ENCODE measurements at regions not wholly inside any gene's neighbourhood (a gene's known extent, or its start where the extent isn't known, plus 50 kb on each side); places are given as distances from the start of the nearest gene placed in this dataset.
"Not testable (repeated sequence)": the region's sequence is repeated elsewhere in the genome, so short reads cannot be mapped to it uniquely, and the experiment has no call there.

DNA sequence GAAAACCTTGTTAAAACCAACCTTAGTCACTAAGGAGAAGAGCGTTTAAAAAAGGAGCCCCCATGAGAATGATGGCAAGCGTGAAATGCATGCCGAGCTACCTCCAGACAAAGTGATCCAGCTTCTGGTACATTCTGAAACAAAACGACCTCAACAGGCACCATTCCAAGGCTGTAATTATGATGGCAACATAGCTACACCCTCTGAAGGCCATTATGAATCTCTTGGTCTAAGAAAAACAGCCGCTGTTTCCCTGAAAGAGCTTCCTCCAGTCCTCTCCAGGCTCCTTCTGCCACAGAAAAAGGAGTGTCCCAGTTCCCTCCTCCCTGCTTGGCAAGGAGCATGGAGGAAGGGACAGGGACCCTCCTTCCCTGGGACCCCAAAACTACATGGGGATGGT is 50.0 kb upstream of the ABLIM1 start:
- DNase-seq (ENCODE audit: low read depth, low spot score) = no peak

DNA sequence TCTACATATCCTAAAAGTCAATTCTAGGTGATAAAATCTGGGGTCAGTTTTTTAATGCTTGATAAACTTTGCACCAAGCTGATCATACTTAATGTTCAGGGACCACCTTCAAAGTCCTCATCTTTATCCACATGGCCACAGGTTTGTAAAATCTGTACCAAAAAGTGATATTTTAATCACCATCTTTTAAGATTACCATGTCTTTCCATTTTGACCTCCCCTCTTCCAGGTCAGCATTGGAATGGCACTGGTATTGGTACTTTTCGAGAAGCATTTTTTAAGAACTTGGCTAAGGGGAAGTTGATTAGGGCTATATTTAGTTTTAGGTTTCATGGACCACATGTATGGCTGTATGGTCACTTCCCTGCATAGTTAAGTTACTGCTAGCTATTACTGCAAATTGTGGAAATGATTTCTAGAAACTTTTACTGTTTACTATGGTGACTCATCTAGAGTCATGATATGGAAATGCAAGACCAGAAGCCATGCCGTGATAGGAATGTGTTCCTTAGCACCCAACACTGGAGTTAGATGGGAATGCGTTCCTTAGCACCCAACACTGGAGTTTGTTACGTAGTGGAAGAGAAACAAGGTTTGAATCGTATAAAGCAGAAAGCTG is 50.8 kb upstream of the ABLIM1 start:
- DNase-seq (ENCODE audit: low read depth, low spot score) = no peak

DNA sequence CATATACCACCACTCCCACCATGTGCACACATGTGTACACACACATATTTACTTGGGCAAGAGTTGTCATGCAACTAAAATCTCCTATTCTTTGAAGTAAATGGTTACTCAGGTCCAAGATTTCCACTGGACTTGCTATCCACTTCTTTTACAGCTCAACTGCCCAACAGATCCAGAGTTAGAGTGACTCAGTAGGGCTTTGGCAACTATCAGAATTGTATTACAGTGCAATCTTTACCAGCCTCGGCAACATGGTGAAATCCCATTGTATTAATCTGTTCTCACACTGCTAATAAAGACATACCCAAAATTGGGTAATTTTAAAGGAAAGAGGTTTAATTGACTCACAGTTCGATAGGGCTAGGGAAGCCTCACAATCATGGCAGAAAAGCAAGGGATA is 51.9 kb upstream of the ABLIM1 start:
- no peak for DNase-seq (ENCODE audit: low read depth, low spot score)

DNA sequence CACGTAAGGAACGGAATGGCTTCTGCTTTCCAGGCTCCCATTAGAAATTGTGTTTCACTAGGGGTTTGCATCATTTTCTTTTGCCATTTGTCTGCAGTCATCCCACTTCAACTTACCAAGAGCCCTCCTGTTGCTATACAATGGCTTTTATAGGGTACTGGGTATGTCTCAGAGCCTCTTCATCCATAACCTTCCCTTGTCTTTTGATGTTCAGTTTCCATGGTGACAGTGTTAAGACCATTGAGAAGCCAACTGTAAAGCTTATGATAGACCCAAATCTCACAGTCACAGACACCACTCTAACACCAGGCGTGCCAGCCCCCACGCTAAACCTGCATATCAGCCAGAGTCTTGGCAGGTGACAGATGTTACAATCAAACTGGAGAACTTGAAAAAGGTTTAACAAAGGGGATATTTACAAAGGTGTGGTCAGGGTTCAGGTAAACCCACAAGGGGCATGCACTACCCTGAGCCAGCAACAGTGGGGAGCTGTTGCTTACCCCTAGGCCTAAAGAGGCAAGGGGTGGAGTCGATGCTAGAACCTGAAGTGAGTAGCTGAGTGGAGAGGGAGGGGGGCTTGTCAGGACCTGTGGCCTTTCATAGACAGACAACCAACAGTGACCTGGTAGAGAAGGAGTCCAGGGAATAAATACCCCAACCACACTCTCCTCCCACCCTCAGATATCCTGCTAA is 53.2 kb upstream of the ABLIM1 start:
- no peak for DNase-seq (ENCODE audit: low read depth, low spot score)

DNA sequence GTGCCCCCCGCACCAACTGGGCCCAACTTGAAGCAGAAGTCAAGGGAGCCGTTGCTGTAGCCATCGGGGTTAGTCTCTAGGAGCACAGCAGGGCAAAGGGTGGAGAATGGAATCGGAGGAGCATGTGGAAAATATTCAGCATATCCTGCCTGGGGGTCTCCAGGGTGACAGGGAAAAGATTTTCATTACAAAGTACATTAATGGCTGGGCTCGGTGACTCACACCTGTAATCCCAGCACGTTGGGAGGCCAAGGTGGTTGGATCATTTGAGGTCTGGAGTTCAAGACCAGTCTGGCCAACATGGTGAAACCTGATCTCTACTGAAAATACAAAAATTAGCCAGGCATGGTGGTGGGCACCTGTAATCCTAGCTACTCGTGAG is 53.8 kb upstream of the ABLIM1 start:
- no peak for DNase-seq (ENCODE audit: low read depth, low spot score)

DNA sequence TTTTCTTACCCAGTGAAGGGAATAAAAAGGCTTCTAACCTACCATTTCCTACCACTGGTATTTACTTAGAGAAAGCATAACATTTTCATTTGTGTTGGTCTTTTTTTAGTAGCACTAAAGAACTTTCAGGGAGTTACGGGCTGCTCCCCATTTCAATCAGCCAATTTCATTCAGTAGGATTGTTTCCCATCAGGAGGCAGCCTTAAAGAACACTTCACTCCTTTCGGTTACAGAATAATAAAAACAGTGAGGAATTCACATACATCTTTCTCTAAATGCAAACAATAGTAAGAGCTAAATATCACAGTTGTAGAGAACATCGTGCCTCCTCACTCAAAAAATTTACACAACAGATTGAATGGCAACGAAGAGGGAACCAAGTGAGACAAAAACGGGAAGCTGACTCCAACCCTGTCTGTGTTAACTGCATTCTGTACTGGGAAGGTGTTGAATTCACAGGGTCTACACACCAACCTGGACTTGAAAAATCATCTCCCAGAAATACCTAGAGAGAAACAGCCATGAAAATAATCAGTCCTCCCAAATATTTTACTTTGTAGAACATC is 55.5 kb upstream of the ABLIM1 start:
- no peak for DNase-seq (ENCODE audit: low read depth, low spot score)

DNA sequence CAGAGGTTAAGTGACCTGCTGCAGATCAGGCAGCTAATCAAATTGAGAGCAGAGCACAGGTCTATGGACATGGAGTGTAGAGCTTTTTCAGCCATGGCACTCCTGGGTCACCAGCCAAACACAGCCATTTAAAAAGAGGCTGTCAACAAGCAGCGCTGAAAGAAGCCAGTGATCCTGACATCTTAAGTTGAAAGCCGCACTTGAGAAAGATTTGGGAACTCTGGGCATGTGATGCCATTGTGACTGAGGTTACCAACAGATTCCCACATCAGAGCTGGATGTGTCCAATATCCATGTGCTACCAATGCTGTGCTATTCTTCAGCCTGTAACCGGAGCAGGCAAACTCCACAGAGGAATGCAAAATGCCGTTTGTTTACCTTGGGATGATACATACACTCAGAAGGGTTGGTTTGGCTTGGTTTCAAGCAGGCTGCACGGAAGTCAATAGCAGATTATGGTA is 56.2 kb upstream of the ABLIM1 start:
- peak; percentile 62 for DNase-seq (ENCODE audit: low read depth, low spot score)

DNA sequence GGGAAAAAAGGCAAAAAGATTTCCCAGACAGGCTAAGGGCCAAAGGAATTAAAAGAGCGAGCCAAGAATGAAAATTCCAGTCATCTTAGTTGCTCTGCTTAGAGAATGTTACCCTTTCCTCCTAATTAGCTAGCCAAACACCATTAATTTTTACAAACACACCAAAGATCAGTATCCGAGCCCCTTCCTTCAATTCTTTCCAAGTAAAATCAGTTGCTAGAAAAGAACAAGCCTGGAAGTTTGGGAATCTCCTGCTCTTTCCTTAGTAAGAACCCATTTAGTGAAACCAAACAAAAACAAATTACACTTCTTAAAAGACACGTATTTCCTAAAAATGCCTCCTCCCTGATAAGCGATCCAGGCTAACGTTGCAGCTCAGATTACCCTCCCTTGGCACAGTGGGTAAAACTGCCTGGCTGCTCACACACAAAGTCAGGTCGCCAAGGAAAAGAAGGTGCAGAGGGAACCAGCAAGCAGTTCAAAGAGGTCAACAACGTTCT is 57.1 kb upstream of the ABLIM1 start:
- DNase-seq (ENCODE audit: low read depth, low spot score) = no peak

DNA sequence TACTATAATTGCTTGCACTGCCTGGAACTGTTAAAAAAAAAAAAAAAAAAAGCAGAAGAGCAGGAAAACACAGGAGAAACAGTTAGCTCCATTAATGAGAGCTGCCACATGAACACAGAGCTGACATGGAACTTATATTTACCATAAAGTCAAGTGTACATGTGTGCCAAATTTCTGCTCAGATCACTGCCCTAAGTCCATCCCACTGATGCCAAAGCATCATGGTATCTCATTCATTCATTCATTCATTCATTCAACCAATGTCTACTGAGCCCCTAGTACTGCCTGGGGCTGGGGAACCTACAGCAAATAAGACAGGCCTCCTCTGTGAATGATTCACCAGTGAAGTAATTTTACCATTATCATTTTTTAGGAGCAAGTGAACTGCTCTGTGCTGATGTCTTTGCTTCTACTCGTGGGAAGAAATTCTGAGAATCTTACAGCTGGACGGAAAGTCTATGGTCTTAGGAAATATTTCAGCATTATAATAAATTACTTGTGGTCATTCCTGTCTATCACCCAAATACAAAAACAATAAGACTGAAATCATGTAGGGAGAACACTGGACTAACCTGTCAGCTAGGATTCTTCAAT is 58.8 kb upstream of the ABLIM1 start:
- DNase-seq (ENCODE audit: low read depth, low spot score) = no peak

DNA sequence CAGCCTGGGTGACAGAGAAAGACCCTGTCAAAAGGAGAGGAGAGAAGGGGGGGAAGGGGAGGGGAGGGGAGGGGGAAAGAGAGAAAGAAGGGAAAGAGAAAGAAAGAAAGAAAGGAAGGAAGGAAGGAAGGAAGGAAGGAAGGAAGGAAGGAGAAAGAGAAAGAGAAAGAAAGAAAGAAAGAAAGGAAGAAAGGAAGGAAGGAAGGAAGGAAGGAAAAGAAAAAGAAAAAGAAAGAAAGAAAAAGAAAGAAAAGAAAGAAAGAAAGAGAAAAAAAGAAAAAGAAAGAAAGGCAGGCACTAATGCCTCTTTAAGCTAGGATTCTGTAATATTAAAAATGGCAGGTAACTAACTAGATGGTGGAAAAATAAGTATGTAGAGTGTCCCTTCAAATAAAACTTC is 59.8 kb upstream of the ABLIM1 start:
- DNase-seq (ENCODE audit: low read depth, low spot score) = not testable (repeated sequence)

DNA sequence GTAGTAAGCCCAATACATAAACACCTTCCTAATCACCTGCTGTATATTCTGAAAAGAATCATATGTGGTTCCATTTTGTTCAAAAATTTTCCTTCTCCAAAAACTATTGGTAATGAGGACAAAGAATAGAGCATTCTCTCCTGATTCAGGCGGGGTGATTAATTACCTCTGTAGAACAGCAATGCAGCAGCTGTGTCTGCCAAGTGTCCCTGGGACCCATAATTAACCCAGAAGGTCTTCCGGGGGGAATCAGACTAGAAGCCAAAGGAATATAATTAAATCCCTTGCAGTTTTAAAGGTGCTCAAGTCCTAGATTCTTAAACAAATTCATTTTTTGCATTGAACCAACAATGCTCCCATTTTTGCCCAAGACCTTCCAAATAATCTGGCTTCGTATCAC is 60.3 kb upstream of the ABLIM1 start:
- DNase-seq (ENCODE audit: low read depth, low spot score) = no peak

DNA sequence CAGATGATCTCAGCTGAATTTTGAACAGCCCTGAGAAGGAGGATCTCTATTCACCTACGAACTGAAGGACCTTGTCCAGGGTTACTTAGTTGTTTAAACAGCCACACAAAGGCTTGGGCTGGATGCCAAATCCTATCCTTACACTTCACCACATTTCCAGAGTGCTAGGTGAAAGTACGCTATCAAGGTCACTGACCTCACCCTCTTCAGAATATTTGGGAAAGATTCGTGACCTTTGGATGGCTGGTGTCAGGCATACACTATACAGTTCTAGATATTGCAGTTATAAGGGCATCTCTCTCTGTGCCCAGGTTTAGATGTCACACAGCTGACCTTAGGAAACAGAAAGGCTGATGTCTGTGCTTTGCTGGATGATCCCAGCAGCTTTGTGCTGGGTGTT is 61.2 kb upstream of the ABLIM1 start:
- DNase-seq (ENCODE audit: low read depth, low spot score) = no peak

DNA sequence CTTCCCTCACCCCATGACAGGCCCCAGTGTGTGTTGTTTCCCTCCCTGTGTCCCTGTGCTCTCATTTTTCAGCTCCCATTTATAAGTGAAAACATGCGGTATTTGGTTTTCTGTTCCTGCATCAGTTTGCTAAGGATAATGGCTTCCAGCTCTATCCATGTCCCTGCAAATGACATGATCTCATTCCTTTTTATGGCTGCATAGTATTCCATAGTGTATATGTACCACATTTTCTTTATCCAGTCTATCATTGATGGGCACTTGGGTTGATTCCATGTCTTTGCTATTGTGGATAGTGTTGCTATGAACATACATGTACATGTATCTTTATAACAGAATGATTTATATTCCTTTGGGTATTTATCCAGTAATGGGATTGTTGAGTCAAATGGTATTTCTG is 61.9 kb upstream of the ABLIM1 start:
- not testable (repeated sequence) for DNase-seq (ENCODE audit: low read depth, low spot score)

DNA sequence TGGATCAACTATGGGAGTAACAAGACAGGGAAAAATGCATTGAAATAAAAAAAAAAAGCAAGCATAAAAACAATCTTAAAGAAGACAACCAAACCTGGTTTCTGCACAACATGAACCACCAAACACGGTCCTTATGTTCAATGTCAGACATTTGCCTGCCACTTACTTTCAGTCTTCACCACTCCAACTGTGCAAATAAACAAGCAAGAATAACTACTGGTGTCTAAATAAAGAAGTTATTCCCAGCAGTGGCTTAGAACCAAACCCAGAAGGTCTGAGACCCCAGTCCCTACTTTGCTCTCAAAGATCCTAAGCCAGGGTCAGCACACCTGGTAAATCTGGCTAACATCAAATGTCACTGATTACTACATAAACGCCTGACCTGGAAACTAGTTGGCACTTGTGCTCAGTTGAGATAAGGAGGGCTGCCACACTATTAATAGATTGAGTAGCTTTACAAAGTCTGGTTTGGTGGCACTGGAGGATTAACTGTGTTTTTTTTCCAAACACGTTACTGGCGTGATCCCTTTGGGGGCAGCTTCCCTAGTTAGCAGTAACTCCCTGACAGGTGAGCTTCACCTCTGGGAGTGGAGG is 62.7 kb upstream of the ABLIM1 start:
- no peak for DNase-seq (ENCODE audit: low read depth, low spot score)

DNA sequence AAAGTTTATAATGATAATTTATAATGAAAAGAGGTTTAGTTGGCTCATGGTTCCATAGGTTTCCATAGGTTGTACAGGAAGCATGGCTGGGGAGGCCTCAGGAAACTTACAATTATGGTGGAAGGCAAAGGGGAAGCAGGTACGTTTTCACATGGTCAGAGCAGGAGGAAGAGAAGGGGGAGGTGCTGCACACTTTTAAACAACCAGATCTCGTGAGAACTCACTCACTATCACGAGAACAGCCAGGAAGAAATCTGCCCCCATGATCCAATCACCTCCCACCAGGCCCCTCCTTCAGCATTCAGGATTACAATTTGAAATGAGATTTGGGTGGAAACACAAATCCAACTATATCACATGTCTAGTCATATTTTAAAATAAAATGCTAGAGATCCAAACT is 64.1 kb upstream of the ABLIM1 start:
- not testable (repeated sequence) for DNase-seq (ENCODE audit: low read depth, low spot score)

DNA sequence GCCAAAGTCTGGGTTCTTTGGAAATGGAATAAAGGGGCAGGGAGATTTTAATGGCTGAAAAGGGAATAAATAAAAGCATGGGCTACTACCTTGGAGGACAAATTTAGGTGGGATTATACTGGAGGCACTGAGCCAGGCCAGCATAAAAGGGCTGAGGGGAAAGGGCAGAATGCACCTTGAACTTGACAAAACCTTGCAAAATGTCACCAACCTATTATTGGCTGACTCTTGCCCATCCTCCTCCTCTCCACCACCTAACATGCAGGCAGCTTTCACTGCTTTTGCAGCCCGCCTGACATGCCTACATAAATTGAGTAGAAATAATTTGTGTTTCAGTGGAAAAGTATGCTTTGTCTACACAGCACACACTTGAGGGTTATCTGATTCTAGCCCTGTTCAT is 65.3 kb upstream of the ABLIM1 start:
- DNase-seq (ENCODE audit: low read depth, low spot score) = no peak

DNA sequence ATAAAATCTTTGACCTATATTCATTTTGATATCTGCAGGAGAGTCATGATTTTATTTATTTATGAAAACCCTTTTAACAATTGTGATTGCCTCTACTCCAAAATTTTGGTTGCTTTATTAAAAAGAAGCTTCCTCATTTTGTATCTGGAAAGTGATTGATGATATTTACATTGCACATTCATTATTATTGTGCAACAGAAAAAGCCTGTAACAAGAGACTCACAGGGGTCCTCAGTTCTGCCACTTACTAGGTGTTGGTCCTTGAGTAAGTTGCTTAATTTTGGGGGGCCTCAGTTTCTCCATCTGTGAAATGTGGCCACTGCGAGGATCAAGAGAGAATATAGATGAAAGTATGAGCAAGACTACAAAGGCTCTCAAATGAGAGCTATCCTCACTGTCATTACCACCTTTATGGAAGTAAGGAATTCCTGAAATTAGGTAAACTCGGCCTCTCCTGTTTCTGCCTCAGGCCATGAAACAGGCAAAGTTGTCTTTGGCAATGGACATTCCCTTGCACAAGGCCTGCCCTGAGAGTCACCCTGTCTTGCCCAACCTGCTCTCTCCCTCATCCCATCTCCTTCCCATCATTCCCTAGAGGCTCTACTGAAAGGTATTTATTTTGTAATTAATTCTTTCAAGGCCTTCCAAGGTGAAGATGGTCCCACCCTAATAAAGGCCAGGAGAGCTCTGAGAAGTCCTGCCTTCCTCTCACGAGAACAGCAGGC is 66.1 kb upstream of the ABLIM1 start:
- no peak for DNase-seq (ENCODE audit: low read depth, low spot score)

DNA sequence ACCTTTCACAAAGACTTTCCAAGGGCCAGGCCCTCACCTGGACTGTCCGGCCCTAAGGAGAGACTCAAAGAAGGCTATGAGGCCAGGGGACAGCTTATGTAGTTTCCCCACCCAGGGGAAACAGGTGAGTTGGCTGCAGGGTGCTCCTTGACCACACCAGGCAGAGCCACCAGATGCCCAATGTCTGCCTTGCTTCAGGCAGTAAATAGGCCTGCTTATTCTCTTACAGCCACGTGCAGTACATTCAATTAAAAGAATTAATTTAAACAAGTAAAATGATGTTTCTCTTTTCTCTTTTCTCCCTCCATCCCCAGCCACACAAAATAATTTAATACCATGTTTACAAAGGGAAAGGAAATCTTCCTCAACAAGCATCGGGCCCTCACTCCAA is 66.6 kb upstream of the ABLIM1 start:
- no peak for DNase-seq (ENCODE audit: low read depth, low spot score)

DNA sequence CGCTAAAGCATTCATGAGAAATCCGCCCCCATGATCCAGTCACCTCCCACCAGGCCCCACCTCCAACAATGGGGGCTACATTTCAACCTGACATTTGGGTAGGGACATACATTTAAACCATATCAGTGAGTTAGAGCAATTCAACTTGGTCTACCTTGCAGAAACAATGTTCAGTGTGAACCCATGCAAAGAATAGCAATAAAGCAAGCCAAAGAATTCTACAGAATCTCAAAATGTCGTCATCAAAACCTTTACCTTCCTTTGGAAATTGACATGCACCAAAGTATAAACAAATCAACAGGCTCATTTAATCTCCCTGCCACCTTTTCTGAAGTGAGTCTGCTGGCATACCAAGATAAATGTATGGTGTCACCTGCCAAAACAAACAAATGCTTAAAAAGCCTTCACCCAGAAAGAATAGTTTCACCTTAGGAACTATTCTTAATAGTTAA is 68.8 kb upstream of the ABLIM1 start:
- DNase-seq (ENCODE audit: low read depth, low spot score) = no peak

DNA sequence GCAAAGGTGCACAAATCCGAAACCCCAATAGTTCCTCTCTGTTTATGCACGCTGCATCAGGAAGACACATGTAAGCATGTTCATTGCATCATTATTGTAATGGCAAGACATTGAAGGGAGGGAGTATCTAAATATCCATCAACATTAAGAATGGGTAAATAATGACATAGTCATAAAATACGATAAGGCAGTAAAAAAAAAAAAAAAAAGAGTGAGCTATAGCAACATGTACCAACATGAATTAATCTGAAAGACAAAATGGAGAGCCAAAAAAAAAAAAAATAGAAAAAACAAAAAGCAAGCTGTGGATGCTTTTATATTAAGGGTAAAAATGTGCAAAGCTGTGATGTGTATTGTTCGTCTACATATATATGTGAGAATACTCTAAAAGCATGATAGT is 70.2 kb upstream of the ABLIM1 start:
- no peak for DNase-seq (ENCODE audit: low read depth, low spot score)

DNA sequence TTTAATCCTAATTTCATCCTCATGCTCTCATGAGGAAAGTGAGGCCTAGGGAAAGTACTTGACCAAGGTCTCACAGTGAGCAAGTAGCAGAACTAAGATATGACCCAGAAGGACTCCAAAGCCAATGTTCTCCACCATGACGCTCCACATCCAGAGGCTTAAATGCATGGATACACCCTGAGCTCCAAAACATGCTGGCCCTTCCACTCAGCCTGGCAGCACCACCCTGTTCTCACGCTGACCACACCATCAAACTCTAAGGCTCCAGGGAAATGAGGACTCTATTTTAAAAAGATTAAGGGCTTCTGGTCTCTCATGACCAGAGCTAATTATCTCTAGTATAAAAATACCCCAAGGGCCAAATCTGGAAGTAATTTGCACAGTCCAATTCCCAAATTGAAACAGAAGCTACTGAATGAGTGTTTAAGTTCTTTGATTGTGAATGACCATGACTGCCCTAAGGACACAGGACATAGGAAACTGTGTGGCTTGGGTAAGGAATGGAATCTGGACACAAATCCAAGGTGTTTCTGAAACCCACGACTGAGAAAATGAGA is 71.1 kb upstream of the ABLIM1 start:
- no peak for DNase-seq (ENCODE audit: low read depth, low spot score)
